ENCODE measurements at regions not wholly inside any gene's neighbourhood (a gene's known extent, or its start where the extent isn't known, plus 50 kb on each side); places are given as distances from the start of the nearest gene placed in this dataset.
"Not testable (repeated sequence)": the region's sequence is repeated elsewhere in the genome, so short reads cannot be mapped to it uniquely, and the experiment has no call there.

GRCh38 chr7:67338545-67338944 lies 341.9 kb downstream of the TYW1 start:
- not testable (repeated sequence) for TF ChIP-seq EZH2 (IDR thresholded peaks at IDR 0.05; ENCODE audit: low read length, missing control alignments); CTCF (conservative IDR thresholded peaks at IDR 0.05 in 1 of 2, IDR thresholded peaks at IDR 0.05 in 1 of 2; ENCODE audit: low read depth in 1 of 2, low read length in 2 of 2)

Data from fibroblast of lung (primary cell).